ENCODE measurements at regions not wholly inside any gene's neighbourhood (a gene's known extent, or its start where the extent isn't known, plus 50 kb on each side); places are given as distances from the start of the nearest gene placed in this dataset.

DNA sequence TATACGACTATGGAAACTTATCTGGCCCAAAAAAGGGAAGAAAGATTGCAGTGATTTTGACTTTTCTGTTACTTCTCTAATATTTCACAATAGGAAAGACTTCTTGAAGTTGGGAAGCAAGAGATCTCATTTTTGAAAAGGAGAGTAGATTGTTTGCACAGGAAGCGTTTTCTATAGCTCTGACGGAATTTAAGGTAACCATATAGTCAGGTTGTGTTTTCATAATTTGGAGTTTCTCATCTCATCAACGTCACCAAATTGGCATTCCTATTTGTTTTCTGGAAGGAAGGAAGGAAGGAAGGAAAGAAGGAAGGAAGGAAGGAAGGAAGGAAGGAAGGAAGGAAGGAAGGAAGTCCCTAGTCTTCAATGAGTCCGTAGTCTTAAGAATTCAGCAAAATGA lies 732.0 kb downstream of the XPNPEP1 start:
- 7% methylated on average over 5 of the region's 5 CpGs for WGBS (ENCODE audit: missing lambda C conversion rate)

DNA sequence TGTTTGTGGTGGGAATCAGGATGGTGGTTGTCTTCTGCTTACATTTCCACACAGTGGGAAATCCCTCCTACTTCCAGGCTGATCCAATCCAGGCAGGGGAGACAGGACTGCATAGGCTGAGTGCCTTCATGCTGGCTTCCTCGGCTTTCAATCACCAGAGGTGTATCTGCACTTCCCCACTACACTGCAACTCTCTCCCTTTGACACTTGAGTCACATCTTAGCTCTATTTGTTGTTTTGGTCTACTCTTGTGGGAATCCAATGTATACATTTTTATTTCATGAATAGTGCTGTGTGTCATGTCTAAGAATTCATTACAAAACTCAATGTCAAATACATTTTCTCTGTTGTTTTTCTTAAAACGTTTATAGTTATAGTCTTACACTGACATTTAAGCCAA lies 735.6 kb downstream of the XPNPEP1 start:
- no peak overlapping the region for H3K4me2 ChIP-seq
- H3K9me3 ChIP-seq: peaks cover 10% of the 10 kb centered on the region; the same call in 1 of the 3 replicates
- TF ChIP-seq ZC3H11A (IDR thresholded peaks at IDR 0.05) (no peak), E2F6 (IDR thresholded peaks at IDR 0.05; ENCODE audit: borderline replicate concordance, low read depth) (no peak), PHF8 (IDR thresholded peaks at IDR 0.05; ENCODE audit: borderline replicate concordance, low read depth) (no peak), EHF (CRISPR knock-in tag; IDR thresholded peaks at IDR 0.05) (no peak), USF2 (IDR thresholded peaks at IDR 0.05) (no peak), HOXB13 (CRISPR knock-in tag; IDR thresholded peaks at IDR 0.05; ENCODE audit: low read depth) (no peak)
- TF ChIP-seq, protein P1, sequence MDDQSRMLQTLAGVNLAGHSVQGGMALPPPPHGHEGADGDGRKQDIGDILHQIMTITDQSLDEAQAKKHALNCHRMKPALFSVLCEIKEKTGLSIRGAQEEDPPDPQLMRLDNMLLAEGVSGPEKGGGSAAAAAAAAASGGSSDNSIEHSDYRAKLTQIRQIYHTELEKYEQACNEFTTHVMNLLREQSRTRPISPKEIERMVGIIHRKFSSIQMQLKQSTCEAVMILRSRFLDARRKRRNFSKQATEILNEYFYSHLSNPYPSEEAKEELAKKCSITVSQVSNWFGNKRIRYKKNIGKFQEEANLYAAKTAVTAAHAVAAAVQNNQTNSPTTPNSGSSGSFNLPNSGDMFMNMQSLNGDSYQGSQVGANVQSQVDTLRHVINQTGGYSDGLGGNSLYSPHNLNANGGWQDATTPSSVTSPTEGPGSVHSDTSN (IDR thresholded peaks at IDR 0.05): no peak
- no peaks in the 10 kb centered on the region for H3K4me1 ChIP-seq
- no peak overlapping the region for H3K4me3 ChIP-seq
- DNase-seq (ENCODE audit: low read depth in 1 of 2, low spot score in 1 of 2): no peak
- CTCF ChIA-PET: no interaction called here
- POLR2A ChIA-PET: no interaction called here
- no peak for ATAC-seq
- WGBS (ENCODE audit: missing lambda C conversion rate): 0% methylated on average over 2 of the region's 2 CpGs
- H3K27ac ChIP-seq: no peak overlapping the region
- no peak for FAIRE-seq

More for the DNA sequence above, 732.0 kb downstream of the XPNPEP1 start:
- CTCF ChIA-PET: no interaction called here
- no peak for ATAC-seq
- POLR2A ChIA-PET: no interaction called here
- H3K4me3 ChIP-seq: no peak overlapping the region
- TF ChIP-seq, protein P2, sequence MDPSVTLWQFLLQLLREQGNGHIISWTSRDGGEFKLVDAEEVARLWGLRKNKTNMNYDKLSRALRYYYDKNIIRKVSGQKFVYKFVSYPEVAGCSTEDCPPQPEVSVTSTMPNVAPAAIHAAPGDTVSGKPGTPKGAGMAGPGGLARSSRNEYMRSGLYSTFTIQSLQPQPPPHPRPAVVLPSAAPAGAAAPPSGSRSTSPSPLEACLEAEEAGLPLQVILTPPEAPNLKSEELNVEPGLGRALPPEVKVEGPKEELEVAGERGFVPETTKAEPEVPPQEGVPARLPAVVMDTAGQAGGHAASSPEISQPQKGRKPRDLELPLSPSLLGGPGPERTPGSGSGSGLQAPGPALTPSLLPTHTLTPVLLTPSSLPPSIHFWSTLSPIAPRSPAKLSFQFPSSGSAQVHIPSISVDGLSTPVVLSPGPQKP (IDR thresholded peaks at IDR 0.05; ENCODE audit: low read depth, low read length): no peak
- TF ChIP-seq HMGXB4 (CRISPR knock-in tag; IDR thresholded peaks at IDR 0.05; ENCODE audit: borderline replicate concordance) (no peak), POLR2AphosphoS2 (conservative IDR thresholded peaks at IDR 0.05; ENCODE audit: low read length) (no peak), CBX8 (IDR thresholded peaks at IDR 0.05) (no peak), ZFP36 (IDR thresholded peaks at IDR 0.05; ENCODE audit: borderline replicate concordance, partially characterized antibody) (no peak), EP300 (IDR thresholded peaks at IDR 0.05) (no peak)
- no peak overlapping the region for H3K27ac ChIP-seq
- H3K4me1 ChIP-seq: no peaks in the 10 kb centered on the region
- H3K4me2 ChIP-seq: no peak overlapping the region
- no peak for DNase-seq (ENCODE audit: low read depth in 1 of 2, low spot score in 1 of 2)
- peaks cover 10% of the 10 kb centered on the region; the same call in 1 of the 3 replicates for H3K9me3 ChIP-seq
- no peak for FAIRE-seq

DNA sequence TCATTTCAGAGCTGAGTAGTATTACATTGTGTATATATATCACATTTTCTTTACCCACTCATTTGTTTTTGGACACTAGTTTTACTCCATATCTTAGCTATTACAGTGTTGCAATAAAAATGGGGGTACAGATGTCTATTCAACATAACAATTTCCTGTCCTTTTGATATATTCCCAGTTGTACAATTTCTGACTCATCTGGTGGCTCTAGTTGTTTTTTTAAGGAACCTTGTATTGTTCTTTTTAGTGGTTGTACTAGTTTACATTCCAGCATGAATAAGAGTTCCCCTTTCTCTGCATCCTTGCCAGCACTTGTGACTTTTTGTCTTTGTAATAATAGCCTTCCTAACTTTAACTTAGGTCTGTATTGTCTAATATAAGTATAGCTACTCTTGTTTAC lies 739.9 kb downstream of the XPNPEP1 start:
- ATAC-seq (no peak), DNase-seq (ENCODE audit: low read depth in 1 of 2, low spot score in 1 of 2) (no peak), FAIRE-seq (no peak)
- POLR2A ChIA-PET: no interaction called here
- H3K9me3 ChIP-seq: peaks cover 6% of the 10 kb centered on the region; the same call in 1 of the 3 replicates
- no peak overlapping the region for H3K4me3 ChIP-seq
- H3K4me1 ChIP-seq: no peaks in the 10 kb centered on the region
- H3K4me2 ChIP-seq: no peak overlapping the region
- H3K27ac ChIP-seq: no peak overlapping the region
- CTCF ChIA-PET: no interaction called here
- TF ChIP-seq HOXB13 (CRISPR knock-in tag; IDR thresholded peaks at IDR 0.05; ENCODE audit: low read depth) (no peak), TFCP2L1 (CRISPR knock-in tag; IDR thresholded peaks at IDR 0.05) (no peak), CHD2 (IDR thresholded peaks at IDR 0.05; ENCODE audit: low read length, partially characterized antibody) (no peak), RNF2 (IDR thresholded peaks at IDR 0.05; ENCODE audit: borderline replicate concordance, low read depth) (no peak), SREBF2 (IDR thresholded peaks at IDR 0.05) (no peak), HES2 (IDR thresholded peaks at IDR 0.05) (no peak)
